GM12891 (cell line): ENCODE measurements at regions not wholly inside any gene's neighbourhood (a gene's known extent, or its start where the extent isn't known, plus 50 kb on each side); places are given as distances from the start of the nearest gene placed in this dataset.

ENCODE experiments used
- DNase-seq: peaks from one replicate; pipeline ENCODE4 v3.0.0; 2011; ENCODE audit warnings: low spot score; ENCODE audit not compliant: insufficient read length
- FAIRE-seq: peaks from 2 replicates; lab custom pipeline; 2011; peaks lifted over from hg19 to GRCh38; lab: Jason Lieb, UNC
- PAX5 ChIP-seq: IDR thresholded peaks from 2 replicates; pipeline ENCODE4 v1.6.1; 2011; ENCODE audit warnings: low read length, moderate library complexity, mild to moderate bottlenecking; ENCODE audit not compliant: insufficient read depth, severe bottlenecking
- POLR2A ChIP-seq: IDR thresholded peaks from 2 replicates; pipeline ENCODE4 v1.6.1; 2011; ENCODE audit warnings: low read depth, low read length, control low read depth
- POLR2AphosphoS5 ChIP-seq: IDR thresholded peaks from 2 replicates; pipeline ENCODE4 v1.6.1; 2011; ENCODE audit warnings: low read depth, low read length, control low read depth
- POU2F2 ChIP-seq: IDR thresholded peaks from 2 replicates; pipeline ENCODE4 v1.6.1; 2011; ENCODE audit warnings: low read depth, mild to moderate bottlenecking, control low read depth, low read length, moderate library complexity
- SPI1 ChIP-seq: IDR thresholded peaks from 2 replicates; pipeline ENCODE4 v1.6.1; 2011; ENCODE audit warnings: low read depth, low read length, control low read depth
- TAF1 ChIP-seq: IDR thresholded peaks from 2 replicates; pipeline ENCODE4 v1.6.1; 2011; ENCODE audit warnings: low read depth, low read length, control low read depth

- DNase-seq: no peak
- no peak for FAIRE-seq
- TF ChIP-seq POLR2A (no peak), POU2F2 (no peak), POLR2AphosphoS5 (no peak), TAF1 (no peak), SPI1 (no peak), PAX5 (no peak)
These were observed 197.8 kb downstream of the TFAP2B start for GRCh38 chr6:51016489-51016888.

GRCh38 chr6:51019806-51020205, 201.1 kb downstream of the TFAP2B start:
- DNase-seq (no peak), FAIRE-seq (no peak)
- TF ChIP-seq POU2F2 (no peak), POLR2AphosphoS5 (no peak), PAX5 (no peak), TAF1 (no peak), SPI1 (no peak), POLR2A (no peak)

- TF ChIP-seq SPI1 (no peak), PAX5 (no peak), POLR2AphosphoS5 (no peak), POU2F2 (no peak), POLR2A (no peak), TAF1 (no peak)
- FAIRE-seq (no peak), DNase-seq (no peak)
These were observed 202.5 kb downstream of the TFAP2B start for GRCh38 chr6:51021171-51021570.

- no peak for TF ChIP-seq POLR2AphosphoS5
- TF ChIP-seq POU2F2: no peak
- no peak for TF ChIP-seq SPI1
- no peak for TF ChIP-seq TAF1
- TF ChIP-seq POLR2A: no peak
- TF ChIP-seq PAX5: no peak
These were observed 205.5 kb downstream of the TFAP2B start for GRCh38 chr6:51024126-51024525.

GRCh38 chr6:51025082-51025777, 206.6 kb downstream of the TFAP2B start:
- DNase-seq (no peak), FAIRE-seq (no peak)
- TF ChIP-seq POLR2A (no peak), PAX5 (no peak), TAF1 (no peak), POLR2AphosphoS5 (no peak), SPI1 (no peak), POU2F2 (no peak)

More at GRCh38 chr6:51024126-51024525, 205.5 kb downstream of the TFAP2B start:
- FAIRE-seq: no peak
- DNase-seq: no peak

GRCh38 chr6:51027283-51028065, 208.8 kb downstream of the TFAP2B start:
- TF ChIP-seq POLR2AphosphoS5 (no peak), TAF1 (no peak), PAX5 (no peak), POU2F2 (no peak), SPI1 (no peak), POLR2A (no peak)
- DNase-seq (no peak), FAIRE-seq (no peak)

- FAIRE-seq (no peak), DNase-seq (no peak)
- no peak for TF ChIP-seq TAF1
- no peak for TF ChIP-seq POLR2A
- TF ChIP-seq SPI1: no peak
- TF ChIP-seq POU2F2: no peak
- TF ChIP-seq POLR2AphosphoS5: no peak
- no peak for TF ChIP-seq PAX5
These were observed 209.6 kb downstream of the TFAP2B start for GRCh38 chr6:51028276-51028675.

- TF ChIP-seq POLR2AphosphoS5: no peak
- no peak for TF ChIP-seq POLR2A
- TF ChIP-seq TAF1: no peak
- TF ChIP-seq SPI1: no peak
- no peak for FAIRE-seq
- DNase-seq: no peak
These were observed 210.9 kb downstream of the TFAP2B start for GRCh38 chr6:51029561-51029960.

- DNase-seq: no peak
- TF ChIP-seq TAF1 (no peak), PAX5 (no peak), SPI1 (no peak), POLR2A (no peak), POLR2AphosphoS5 (no peak), POU2F2 (no peak)
- no peak for FAIRE-seq
These were observed 226.9 kb downstream of the TFAP2B start for GRCh38 chr6:51045548-51045947.
